Left hindlimb (tissue), 1 donor: ENCODE measurements at regions not wholly inside any gene's neighbourhood (a gene's known extent, or its start where the extent isn't known, plus 50 kb on each side); places are given as distances from the start of the nearest gene placed in this dataset.
"Not testable (repeated sequence)": the region's sequence is repeated elsewhere in the genome, so short reads cannot be mapped to it uniquely, and the experiment has no call there.

Source experiments
- DNase-seq: peaks from one replicate; pipeline ENCODE4 v3.0.0-alpha.2; 2018

DNA sequence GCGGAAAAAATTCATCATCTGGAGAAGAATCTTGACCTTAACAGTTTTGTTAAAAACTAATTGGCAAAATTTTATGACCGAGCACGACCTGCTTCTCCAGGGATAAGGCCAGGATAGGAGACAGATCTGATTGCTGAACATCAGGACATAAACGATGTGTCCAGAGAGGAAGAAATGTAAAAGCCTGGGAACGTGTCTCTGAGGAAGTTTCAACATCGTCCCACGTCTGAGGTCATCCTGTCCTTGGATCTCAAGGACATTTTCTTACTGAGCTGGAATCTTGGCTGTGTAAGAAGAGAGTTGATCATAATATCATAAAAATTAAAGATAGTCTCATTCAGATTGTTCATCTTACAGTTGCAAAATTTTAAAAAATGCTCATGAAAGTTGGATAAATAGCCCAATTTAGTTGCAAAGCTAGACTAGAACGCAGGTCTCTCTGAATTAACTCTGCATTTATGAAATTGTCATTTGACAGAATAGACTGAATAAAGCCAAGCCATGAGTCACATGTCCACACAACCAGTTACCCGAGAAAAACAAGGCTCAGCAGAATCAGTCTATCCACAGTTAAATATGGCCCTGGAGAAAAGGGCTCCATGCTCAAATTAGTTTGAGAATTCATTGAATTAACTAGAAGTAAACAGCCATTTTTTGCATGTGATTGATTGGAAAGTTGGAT, 120.0 kb upstream of the EGFR start:
- no peak for DNase-seq

DNA sequence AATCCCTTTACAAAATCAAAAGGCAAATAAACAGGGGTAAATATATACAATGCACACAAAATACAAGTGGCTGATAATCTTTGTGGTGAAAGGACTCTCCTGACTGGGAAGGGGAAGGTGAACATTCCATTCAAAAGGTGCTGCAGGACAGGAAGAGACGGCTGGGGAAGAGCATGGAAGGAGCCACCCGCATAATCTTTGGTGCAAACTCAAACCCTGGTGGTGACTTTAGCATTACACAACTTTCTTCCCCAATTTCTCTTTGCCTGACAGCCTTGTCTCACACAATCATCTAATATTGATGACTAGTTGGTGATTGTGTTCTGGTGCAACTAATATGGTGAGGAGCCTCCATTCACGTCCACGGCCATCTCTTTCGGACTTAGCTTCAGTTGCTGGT, 117.0 kb upstream of the EGFR start:
- DNase-seq: no peak

DNA sequence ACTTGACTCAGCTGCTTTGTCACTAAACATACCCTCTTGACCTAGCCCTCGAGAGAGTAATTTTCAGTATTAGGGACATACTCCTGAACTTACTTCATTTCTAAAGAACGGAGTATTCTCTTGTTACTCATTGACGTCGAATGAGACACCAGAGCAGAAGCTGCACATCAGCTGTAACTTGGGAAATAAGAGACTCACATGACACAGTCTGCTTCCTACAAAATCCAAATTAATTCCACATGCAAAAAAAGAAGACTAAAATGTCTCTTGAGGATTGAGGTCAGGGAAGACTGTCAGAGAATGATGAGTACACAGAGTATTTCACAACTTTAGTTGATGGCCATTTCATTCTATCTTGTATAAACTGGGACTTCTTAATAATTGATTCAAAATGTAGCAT, 114.7 kb upstream of the EGFR start:
- no peak for DNase-seq

DNA sequence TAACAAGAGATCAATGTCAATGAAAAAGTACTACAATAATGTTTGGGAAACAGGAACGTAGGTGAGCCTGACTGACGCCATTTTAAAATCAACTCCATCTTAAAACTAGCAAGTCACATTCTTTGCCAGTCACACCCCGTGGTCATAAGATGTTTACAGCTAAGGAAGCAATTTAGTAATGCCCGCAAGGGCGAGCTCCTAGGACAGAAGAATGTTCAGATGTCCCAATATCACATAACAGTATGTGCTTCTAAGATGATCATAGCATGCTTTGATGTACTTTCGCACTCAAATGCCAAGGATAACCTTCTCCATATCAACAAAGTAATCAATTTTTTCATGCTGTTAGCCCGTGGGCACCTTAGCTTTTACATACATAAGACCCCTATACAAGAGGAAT, 113.8 kb upstream of the EGFR start:
- DNase-seq: no peak

DNA sequence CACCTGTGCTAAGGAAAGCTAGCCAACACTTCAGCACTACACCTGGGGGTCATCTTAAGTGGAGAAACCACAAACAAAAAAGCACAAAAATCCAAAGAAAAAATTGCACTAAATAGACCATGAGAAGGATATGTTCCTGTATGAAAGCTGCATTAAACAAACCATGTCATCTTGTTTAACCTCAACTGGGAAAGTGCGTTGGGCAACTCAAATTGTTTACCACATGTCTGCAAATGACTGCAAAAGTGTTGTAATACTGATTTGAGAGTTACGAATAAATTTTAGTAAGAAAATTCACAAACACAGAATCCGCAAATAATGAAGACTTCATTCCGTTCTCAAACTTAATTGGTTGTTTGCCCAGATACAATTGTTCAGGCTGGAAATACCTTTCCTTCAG, 111.9 kb upstream of the EGFR start:
- no peak for DNase-seq

DNA sequence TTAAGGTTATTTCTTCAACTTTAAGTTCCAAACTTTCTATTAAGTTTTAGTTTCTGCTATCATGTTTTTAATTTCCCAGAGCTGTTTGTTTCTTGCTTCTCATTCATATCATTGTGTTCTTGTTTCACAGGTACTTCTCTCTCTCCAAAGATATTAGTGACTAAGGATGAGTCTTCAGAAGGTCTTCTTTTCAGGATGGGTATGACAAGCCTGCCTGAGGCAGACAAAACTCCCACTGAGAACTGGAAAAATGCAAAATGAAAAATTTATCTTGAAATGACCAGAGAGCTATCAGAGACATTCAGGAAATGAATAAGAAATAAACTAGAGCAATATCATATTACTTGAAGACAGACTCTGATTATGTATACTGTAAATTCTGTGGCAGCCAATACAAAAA, 110.8 kb upstream of the EGFR start:
- no peak for DNase-seq

DNA sequence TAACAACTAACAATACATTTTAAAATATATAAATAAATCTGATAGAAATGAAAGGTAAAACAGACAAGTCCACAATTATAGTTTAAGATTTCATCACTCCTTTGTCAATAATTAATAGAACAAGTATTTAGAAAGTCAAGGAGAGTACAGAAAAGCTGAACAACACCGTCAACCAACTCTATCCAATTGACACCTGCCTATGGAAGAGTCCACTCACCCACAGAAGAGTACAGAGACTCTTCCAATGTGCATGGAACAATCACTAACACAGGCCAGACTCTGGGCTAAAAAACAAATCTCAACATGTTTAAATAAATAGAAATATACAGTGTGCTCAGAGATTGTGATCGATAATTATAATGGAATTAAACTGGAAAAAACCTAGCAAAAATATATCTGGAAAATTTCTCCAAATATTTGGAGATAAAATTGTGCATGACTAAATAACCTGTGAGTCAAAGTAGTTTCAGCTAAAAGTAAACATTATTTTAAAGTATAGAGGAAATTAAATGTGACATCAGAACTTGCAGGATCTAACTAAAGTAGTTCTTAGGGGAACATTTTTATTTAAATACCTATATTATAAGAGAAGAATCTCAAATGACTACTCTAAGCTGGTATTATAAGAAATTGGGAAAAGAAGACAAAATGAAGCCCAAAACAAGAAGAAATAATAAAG, 109.9 kb upstream of the EGFR start:
- DNase-seq: no peak

DNA sequence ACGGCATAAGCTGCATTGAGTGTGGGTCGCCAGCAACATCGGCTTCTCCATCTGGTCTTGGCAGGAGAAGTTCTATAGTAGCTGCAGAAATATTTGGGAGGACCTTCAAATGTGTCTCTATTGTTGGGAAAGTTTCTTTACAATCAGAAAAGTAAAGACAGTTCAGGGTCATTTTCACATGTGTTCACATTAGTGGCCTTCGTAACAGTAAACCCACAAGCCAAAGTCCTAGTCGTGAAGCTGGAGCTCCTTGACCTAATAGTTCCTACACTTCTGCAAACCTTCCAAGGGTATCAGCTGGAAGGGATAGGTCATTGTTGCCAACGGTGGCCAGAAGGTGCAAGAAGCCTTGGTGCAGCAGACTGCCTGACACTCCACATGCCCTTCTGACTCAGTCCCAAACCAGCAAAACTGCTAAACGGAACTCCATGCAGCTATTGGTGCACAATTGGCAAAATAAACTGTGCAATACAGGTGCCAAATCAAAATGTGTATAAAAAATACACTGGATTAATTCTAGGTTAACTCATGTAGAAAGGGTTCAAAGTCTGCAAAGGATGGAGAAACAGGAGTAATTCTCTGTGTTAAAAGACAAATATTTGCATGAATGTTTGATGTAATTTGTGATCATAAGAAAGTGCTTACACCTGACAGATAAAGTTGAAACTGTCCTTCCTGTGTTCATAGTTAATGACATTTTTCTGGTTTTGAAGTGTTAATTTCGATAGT, 102.8 kb upstream of the EGFR start:
- DNase-seq: no peak

DNA sequence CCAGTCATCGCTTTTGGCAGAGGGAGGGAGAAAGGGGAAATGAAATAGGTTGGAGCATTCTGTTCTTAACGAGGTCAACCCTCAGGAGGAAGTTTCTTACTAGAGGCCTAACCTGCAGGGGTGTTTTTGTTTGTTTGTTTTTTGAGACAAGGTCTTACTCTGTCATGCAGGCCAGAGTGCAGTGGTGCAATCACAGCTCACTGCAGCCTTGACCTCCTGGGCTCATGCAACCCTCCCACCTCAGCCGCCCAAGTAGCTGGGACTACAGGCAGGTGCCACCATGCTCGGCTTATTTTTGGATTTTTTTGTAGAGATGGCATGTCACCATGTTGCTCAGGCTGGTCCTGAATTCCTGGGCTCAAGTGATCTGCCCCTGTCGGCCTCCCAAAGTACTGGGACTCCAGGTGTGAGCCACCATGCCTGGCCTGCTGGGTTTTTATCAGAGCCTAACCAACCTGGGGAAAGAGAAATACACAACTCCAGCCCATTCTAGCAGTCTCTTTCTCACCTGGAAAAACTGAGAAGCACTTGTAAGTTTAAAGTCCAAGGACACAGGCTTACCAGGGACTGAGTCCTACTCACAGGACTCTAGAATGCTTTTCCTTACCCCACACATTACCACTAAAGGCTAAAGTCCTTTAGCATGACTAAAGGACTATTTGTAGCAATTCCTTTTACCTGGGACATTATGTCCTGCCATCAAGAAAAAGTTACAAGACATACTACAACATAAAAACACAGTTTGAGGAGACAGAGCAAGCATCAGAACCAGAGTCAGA, 101.0 kb upstream of the EGFR start:
- DNase-seq: no peak

DNA sequence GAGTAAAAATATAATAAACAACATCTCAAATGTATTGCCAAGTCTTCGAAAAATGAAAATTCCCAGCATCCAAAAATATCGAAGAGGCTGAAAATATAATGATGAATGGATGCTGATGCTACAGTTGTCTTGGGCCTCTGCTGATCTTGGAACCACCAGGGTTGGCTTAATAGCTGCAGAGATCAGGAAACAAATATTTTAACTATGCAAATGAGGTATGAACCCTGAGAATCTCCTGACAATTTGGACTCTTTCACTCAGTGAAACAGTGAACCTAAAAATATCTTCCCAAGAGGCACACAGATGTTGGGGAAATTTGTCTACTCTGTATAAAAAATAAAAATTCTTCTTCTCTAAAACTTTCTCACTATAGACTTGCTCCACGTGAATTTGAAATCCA, 97.7 kb upstream of the EGFR start:
- no peak for DNase-seq

DNA sequence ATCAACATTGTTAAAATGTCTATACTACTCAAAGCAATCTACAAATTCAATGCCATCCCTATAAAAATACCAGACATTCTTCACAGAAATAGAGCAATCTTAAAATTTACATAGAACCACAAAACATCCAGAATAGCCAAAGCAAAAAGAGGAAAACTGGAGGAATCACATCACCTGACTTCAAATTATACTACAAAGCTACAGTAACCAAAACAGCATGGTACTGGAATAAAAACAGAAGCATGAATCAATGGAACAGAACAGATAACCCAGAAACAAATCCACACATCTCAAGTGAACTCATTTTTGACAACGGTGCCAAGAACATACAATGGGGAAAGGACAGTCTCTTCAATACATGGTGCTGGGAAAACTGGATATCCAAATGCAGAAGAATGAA, 87.3 kb upstream of the EGFR start:
- DNase-seq: no peak

DNA sequence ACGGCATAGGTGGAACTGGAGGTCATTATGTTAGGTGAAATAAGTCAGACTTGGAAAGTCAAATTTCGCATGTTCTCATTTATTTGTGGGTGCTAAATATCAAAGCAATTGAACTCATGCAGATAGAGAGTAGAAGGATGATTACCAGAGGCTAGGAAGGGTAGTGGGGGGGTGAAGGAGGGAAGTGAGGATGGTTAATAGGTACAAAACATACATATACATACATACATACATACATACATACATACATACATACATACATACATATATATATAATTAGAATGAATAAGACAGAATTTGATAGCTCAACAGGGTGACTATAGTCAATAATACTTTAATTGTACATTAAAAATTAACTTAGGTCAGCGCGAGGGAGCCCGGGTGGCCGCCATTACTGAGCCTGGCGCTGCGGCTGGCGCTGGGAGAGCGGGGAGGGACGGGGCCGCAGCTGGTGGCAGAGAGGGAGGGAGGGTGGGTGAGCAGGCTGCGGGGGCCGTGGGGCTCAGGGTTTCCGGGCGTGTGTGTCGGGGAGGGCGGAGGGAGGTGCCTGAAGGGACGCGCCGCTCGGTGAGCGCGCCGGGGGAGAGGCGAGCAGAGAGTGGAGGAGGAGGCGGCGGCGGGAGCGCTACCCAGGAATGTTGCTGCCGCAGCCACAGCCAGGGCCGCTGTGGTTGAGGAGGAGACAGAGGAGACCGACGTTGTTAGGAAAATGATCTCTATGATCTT, 85.8 kb upstream of the EGFR start:
- DNase-seq: peak; percentile 85

DNA sequence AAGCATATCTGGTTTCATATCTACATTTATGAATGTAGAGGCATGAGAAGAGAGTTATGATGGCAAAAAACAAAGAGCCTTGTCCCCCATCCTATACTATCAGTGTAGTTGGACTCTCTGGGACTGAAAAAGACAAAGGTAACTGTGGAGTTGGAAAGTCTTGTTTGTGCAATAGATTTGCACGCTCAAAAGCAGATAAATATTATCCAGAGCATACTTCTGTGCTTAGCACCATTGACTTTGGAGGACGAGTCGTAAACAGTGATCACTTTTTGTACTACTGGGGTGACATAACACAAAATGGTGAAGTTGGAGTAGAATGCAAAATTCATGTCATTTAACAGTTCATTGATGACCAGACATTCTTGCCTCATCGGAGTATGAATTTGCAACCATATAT, 85.2 kb upstream of the EGFR start:
- DNase-seq: no peak

DNA sequence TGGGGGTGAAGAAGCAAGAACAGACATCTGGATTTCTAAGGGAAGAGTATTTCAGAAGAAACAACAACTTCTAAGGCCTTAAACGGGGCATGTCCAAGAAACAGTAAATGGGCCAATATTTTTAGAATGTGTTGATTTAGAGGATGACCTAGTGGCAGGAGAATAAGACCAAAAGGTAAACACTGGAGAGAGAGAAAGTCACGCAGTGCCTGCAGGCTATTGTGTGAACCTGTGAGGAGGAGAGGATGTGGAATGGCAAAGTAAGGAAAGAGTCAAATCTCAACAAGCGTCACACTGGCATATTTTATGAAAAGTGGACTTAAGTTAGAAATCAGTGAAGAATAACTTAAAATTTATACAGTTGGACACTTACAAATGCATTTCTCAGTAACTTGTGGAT, 78.1 kb upstream of the EGFR start:
- no peak for DNase-seq

DNA sequence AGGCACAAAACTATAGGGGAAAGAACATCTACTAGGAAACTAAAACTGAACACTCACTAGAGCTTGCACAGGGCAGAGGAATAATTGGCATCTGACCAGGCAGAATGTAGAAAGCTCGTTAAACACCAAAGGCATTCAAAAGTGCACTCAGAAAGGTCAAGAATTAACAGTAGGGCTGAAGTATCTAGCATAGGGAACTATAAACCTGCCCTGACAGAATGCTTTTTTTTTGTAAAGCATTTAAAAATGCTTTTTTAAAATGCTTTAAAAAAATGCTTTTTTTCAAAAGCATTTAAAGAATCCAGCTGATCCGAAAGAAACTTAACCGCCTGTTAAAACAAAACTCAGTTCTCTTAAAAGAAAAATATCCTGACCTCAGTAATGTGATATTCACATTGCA, 74.6 kb upstream of the EGFR start:
- no peak for DNase-seq

DNA sequence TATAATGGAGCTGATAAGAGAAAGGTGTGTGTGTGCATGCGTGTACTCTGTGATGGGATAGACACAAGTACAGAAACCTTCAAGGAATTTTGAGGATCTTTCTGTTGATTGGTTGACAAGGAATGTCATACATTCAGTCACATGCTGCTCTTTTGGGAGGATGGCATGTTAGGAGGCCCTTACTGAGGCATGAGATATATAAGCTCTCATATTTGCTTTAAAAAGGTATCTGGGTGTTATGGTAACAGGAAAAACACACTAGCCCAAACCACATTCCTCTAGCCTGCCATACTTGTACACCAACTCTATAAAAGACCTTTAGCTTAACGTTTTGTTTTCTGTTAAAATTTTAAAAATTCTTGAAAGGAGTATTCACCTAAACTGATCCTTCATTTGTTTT, 72.5 kb upstream of the EGFR start:
- DNase-seq: no peak

DNA sequence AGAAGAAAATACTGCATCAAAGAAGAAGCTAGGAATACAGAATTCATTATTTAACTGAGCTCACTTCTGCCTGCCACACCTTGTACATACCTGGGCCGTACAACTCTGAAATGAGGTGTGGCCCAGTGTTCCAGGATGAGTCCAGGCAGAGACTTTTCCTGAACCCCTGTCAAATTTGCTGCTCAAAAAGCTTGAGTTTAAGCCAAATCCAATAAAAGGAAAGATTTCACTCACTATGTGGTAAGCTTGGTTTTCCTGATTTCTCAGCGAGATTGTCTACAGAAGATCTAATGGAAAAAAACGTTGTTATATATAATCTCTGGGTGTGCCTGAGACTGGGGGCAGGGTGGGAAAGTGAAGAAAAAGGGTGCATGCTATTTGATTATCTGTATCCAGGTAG, 72.1 kb upstream of the EGFR start:
- no peak for DNase-seq

DNA sequence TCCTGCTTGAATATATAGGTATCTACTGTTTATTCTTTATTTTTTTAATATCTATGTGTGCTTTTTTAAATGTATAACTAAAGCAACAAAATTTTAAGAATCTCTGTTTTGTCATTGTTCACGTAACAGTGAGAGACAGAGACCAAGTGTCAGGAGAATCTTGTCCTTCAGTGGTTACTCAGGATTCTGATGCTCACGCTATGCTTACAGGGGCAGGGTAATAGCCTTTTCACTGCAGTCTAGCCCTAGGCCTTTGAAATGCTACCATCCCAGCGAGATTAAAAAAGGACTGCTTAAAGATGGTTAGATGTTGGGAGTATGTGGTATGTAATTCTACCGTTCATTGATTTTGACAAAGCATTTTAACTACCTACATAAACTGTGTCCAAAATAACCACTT, 71.6 kb upstream of the EGFR start:
- no peak for DNase-seq

DNA sequence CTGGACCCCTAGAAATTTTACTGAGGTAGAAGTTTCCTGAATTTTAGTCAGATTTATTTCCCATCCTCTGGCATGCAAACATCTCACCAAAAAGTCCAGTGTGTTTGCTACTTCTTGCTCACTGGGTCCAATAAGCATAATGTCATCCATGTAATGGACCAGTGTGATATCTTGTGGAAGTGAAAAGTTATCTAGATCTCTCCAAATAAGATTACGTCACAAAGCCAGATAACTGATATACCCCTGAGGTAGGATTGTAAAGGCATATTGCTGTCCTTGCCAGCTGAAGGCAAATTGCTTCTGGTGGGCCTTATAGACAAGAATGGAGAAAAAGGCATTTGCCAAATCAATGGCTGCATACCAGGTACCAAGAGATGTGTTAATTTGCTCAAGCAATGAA, 69.3 kb upstream of the EGFR start:
- DNase-seq: not testable (repeated sequence)

DNA sequence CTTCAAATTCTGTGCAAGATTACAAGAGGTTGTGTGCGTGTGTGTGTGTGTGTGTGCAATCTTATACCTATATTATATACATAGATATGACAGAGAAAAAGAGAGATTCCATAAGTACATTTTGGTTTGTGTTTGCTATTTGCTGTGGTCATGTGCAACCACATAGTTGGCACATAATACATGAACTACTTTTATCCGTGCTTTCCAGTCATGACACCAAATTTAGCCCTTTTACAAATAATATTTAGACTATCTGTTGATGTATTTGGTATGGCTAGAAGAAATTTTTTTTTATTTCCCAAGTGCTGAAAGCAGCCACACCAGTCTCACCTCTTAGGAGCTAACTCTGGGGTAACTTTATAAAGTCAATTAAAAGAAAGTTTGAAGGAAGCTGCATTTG, 63.5 kb upstream of the EGFR start:
- no peak for DNase-seq

DNA sequence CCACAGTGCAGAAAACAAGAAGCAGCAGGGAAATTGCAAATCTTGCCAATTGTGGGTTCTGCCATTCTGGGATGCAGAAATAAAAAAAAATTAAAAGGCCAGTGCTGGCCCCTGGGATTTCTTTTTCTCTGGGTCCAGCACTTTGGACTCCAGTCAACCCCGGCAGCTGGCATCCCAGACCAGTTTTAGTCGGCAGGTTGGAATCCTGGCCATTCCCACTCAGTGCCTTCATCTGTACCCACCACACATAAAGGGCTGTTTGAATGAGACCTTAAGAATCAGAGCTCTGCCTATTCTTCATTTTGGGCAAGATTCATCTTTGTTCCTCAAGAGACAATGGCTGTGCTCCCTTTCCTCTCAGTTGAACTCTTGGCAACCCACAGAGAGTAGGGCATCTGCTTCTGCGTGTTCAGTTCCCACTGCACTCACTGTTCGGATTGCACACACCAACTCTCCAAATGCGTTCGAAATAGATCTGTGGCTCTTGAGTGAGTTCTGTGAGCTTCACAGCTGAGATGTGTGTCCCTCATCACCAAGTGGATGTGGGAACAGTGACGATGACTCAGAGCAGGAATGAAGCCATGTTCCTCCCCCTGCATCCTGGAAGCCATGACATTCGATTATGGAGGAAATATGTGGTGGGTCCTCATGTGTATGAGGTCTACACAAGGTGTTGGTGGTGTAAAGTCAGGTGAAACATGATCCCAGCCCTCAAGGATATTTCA, 63.0 kb upstream of the EGFR start:
- no peak for DNase-seq

DNA sequence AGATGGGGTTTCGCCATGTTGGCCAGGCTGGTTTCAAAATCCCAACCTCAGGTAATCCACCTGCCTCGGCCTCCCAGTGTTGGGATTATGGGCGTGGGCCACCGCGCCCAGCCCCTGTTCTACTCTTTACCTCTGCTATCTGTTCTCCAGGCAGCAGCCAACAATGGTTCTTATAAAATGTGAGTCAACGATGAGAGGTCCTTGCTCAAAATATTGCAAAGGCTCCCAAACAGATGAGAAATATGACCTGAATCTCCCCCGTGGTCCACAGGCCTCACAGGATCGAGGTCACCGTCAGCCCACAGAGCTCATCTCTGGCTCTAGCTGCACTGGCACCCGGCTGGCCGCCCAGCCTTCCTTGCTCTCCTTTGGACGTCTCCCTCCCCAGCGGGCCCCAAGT, 62.0 kb upstream of the EGFR start:
- DNase-seq: no peak
